ENCODE measurements at regions not wholly inside any gene's neighbourhood (a gene's known extent, or its start where the extent isn't known, plus 50 kb on each side); places are given as distances from the start of the nearest gene placed in this dataset.

- POLR2A ChIA-PET = no interaction called here
- H3K27me3 Mint-ChIP-seq = no peaks in the 10 kb centered on the region
- H3K36me3 Mint-ChIP-seq (ENCODE audit: low read depth) = no peaks in the 10 kb centered on the region
- no peak overlapping the region for H3K4me3 Mint-ChIP-seq
- no peak overlapping the region for H3K27ac Mint-ChIP-seq
- CTCF ChIA-PET = no interaction called here
- no peaks in the 10 kb centered on the region for H3K4me1 Mint-ChIP-seq
- no peak for DNase-seq
- H3K9me3 Mint-ChIP-seq = no peaks in the 10 kb centered on the region
Measured at GRCh38 chr10:90174531-90174930, 473.1 kb downstream of the KIF20B start.

DNA sequence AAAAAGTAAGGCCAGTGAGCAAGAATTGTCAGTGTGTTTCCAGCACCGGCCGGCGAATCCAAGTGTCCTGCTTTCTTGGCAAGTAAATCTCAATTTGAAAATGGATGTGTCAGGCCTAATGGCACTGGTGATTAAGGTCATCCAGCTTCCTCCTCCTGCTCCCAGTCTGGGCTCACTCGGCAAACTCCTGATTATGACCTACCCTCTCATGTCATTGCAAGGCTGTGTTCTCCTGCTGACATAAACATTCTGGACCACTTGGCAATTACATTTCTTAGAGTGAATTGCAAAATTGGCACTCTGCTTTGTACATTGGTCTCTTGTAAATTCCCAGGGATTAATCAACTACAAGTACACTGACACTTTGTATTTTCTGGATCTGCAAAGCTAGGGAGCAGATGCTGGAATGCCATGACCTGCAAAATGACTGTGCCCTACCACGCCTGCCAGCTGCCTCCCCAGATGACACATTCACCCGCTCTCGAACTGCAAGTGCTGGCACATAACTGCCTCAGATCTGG, 473.8 kb downstream of the KIF20B start:
- no peak overlapping the region for H3K4me3 Mint-ChIP-seq
- CTCF ChIA-PET = no interaction called here

DNA sequence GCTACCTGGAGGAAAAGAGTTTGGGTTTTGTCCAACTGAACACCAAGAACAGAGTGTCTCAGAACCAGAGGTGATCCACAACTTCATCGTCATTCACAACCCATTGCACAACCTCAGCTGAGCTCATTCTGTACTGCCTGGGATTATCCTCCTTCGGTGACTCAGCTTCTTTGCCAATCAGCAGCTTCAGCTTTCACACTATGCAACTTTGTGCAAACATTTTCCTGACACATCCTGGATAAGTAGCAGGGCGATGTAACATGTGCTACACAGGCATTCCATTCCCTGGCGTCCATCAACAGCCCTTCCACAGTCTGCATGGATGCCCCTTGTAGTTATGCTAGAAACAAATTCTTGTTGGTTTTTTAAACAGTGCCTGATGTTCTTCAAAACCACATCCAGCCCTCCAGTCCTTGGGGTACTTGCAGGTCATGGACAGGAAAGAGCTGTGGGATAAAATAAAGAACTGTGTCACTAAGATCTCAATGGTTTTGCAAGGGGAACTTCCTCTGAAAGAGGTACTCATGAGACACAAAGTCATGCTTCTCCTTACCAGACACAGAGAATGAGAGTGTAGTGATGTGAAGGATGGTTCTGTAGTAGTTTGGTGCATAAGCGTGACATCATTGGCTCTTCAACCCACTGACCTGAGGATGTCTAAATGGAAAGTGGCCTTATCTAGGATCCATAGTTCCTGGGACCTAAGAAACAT, 478.5 kb downstream of the KIF20B start:
- Mint-ChIP-seq H3K36me3 (ENCODE audit: low read depth) (no peaks in the 10 kb centered on the region), H3K27me3 (no peaks in the 10 kb centered on the region), H3K4me1 (no peaks in the 10 kb centered on the region), H3K9me3 (peaks cover 3% of the 10 kb centered on the region), H3K27ac (no peak overlapping the region), H3K4me3 (no peak overlapping the region)
- ChIA-PET POLR2A (no interaction called here), CTCF (no interaction called here)
- no peak for DNase-seq

More for the DNA sequence above, 473.8 kb downstream of the KIF20B start:
- Mint-ChIP-seq H3K27me3 (no peaks in the 10 kb centered on the region), H3K27ac (no peak overlapping the region), H3K36me3 (ENCODE audit: low read depth) (no peaks in the 10 kb centered on the region), H3K9me3 (no peaks in the 10 kb centered on the region), H3K4me1 (no peaks in the 10 kb centered on the region)
- DNase-seq = no peak
- POLR2A ChIA-PET = no interaction called here

DNA sequence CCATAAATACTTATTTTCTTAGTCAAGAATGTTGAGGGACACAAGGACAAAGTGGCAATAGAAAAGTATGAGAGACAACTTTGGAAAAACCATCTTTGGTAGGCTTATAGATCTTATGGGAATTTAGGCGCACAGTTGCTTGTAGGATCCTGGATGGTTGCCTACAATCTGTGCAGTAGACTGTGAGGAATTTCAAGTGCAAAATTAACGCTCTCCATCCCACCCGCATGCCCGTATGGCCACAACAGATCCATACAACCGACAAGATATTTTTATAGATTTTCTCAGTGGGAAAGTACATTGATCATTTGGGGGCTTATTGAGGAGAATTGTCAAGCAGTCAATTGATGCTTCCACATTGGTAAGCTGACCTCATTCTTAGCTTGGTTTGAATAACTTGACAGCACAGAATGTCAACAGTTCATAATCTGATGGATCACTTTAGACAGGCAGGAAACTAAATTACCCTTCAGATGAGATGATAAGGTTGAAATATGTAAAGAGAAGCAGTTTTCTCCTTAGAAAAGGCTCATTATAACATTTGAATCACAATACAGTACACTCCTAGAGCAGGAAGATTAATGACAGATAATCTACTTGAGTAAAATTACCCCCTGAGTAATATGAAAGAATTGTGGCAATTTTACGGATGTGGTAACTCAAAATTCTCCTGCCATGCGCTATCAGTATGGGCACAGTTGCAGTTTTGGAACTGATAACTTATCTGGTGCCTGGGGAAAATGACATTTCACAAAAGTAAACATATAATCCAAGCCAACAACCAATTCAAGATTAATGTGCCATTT, 479.7 kb downstream of the KIF20B start:
- POLR2A ChIA-PET = no interaction called here
- H3K4me3 Mint-ChIP-seq = no peak overlapping the region
- H3K9me3 Mint-ChIP-seq = peaks cover 3% of the 10 kb centered on the region
- H3K36me3 Mint-ChIP-seq (ENCODE audit: low read depth) = no peaks in the 10 kb centered on the region
- H3K27ac Mint-ChIP-seq = no peak overlapping the region
- H3K27me3 Mint-ChIP-seq = no peaks in the 10 kb centered on the region
- no peaks in the 10 kb centered on the region for H3K4me1 Mint-ChIP-seq
- DNase-seq = no peak
- CTCF ChIA-PET = no interaction called here

DNA sequence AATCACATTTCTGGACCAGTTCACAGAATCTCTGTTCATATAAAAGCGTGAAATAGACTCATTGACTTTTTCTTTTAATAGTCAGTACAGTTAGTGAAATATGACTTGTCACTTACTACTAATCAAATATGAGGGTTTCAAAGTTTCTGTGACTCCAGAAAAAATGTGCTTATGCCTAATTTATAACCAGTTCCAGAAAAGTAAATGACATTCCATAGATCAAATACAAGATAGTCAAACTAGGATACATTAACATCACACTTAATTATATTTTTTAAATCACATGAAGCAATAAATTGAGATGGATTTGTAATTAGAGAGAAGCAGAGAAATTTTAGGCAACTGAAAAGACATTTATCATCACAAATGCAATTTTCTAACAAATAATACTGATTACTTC, 491.4 kb downstream of the KIF20B start:
- ChIA-PET CTCF (no interaction called here), POLR2A (no interaction called here)
- H3K27ac Mint-ChIP-seq = no peak overlapping the region
- no peaks in the 10 kb centered on the region for H3K4me1 Mint-ChIP-seq
- no peak overlapping the region for H3K4me3 Mint-ChIP-seq
- H3K36me3 Mint-ChIP-seq (ENCODE audit: low read depth) = no peaks in the 10 kb centered on the region
- no peak for DNase-seq
- no peaks in the 10 kb centered on the region for H3K27me3 Mint-ChIP-seq
- no peaks in the 10 kb centered on the region for H3K9me3 Mint-ChIP-seq

- Mint-ChIP-seq H3K27me3 (no peaks in the 10 kb centered on the region), H3K36me3 (ENCODE audit: low read depth) (no peaks in the 10 kb centered on the region), H3K27ac (no peak overlapping the region), H3K9me3 (no peaks in the 10 kb centered on the region), H3K4me1 (no peaks in the 10 kb centered on the region), H3K4me3 (no peak overlapping the region)
- ChIA-PET POLR2A (no interaction called here), CTCF (no interaction called here)
- no peak for DNase-seq
Measured at GRCh38 chr10:90193240-90193985, 492.0 kb downstream of the KIF20B start.

- Mint-ChIP-seq H3K9me3 (no peaks in the 10 kb centered on the region), H3K27me3 (no peaks in the 10 kb centered on the region), H3K27ac (no peak overlapping the region), H3K4me3 (no peak overlapping the region), H3K36me3 (ENCODE audit: low read depth) (no peaks in the 10 kb centered on the region), H3K4me1 (no peaks in the 10 kb centered on the region)
- ChIA-PET CTCF (no interaction called here), POLR2A (no interaction called here)
- no peak for DNase-seq
Measured at GRCh38 chr10:90195288-90195840, 494.0 kb downstream of the KIF20B start.

GRCh38 chr10:90197766-90198165, 496.4 kb downstream of the KIF20B start:
- no peaks in the 10 kb centered on the region for H3K27me3 Mint-ChIP-seq
- no peaks in the 10 kb centered on the region for H3K36me3 Mint-ChIP-seq (ENCODE audit: low read depth)
- H3K9me3 Mint-ChIP-seq = no peaks in the 10 kb centered on the region
- H3K4me3 Mint-ChIP-seq = no peak overlapping the region
- no peaks in the 10 kb centered on the region for H3K4me1 Mint-ChIP-seq
- no peak overlapping the region for H3K27ac Mint-ChIP-seq
- CTCF ChIA-PET = no interaction called here
- DNase-seq = no peak
- POLR2A ChIA-PET = no interaction called here

DNA sequence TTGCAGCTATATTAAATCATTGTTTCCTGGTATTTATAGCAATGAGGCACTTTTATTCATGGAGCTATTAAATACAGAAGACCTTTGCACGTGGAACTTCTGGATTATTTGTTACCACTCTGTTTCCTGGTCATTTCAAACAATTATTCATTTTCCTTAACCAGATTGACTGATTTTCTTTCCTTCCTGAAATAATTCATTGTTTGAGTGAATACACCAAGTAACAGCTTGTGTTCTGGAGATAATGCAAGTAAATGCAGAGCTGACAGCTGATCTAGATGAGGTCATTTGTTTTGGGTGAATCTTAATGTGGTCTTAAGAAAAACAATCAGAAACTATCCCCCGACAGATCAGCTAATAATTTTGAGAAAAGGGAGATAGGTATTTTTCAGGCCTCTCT, 497.7 kb downstream of the KIF20B start:
- no peaks in the 10 kb centered on the region for H3K9me3 Mint-ChIP-seq
- no peak overlapping the region for H3K27ac Mint-ChIP-seq
- ChIA-PET CTCF (no interaction called here), POLR2A (no interaction called here)
- no peaks in the 10 kb centered on the region for H3K4me1 Mint-ChIP-seq
- H3K4me3 Mint-ChIP-seq = no peak overlapping the region
- H3K36me3 Mint-ChIP-seq (ENCODE audit: low read depth) = no peaks in the 10 kb centered on the region
- DNase-seq = no peak
- H3K27me3 Mint-ChIP-seq = no peaks in the 10 kb centered on the region

DNA sequence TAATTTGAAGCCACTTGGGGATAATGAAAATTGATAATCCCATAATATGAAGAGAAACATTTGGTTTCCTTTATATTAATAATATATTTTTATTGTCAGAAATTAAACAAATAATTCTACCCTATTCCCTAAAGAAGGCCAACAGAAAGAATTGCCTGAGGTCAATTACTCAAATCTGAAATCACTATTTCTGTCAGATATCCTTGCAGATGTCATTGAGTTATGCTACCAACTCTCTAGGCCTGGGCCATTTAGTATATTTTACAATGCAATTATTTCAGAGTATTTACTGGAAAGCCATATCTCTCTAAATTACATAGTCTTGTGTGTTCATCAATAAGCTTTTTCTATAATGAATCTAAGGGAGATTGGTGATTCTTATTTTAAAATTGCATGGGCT, 498.1 kb downstream of the KIF20B start:
- H3K4me3 Mint-ChIP-seq = no peak overlapping the region
- ChIA-PET CTCF (no interaction called here), POLR2A (no interaction called here)
- H3K36me3 Mint-ChIP-seq (ENCODE audit: low read depth) = no peaks in the 10 kb centered on the region
- H3K27me3 Mint-ChIP-seq = no peaks in the 10 kb centered on the region
- no peak overlapping the region for H3K27ac Mint-ChIP-seq
- no peak for DNase-seq
- no peaks in the 10 kb centered on the region for H3K4me1 Mint-ChIP-seq
- H3K9me3 Mint-ChIP-seq = no peaks in the 10 kb centered on the region

- Mint-ChIP-seq H3K36me3 (ENCODE audit: low read depth) (no peaks in the 10 kb centered on the region), H3K4me3 (no peak overlapping the region), H3K27ac (no peak overlapping the region), H3K9me3 (no peaks in the 10 kb centered on the region), H3K4me1 (no peaks in the 10 kb centered on the region), H3K27me3 (no peaks in the 10 kb centered on the region)
- no peak for DNase-seq
- POLR2A ChIA-PET = no interaction called here
- CTCF ChIA-PET = no interaction called here
Measured at GRCh38 chr10:90204131-90204955, 503.0 kb downstream of the KIF20B start.

- Mint-ChIP-seq H3K36me3 (ENCODE audit: low read depth) (no peaks in the 10 kb centered on the region), H3K27me3 (no peaks in the 10 kb centered on the region), H3K4me3 (no peak overlapping the region), H3K27ac (no peak overlapping the region), H3K9me3 (no peaks in the 10 kb centered on the region), H3K4me1 (no peaks in the 10 kb centered on the region)
- DNase-seq = no peak
- ChIA-PET POLR2A (no interaction called here), CTCF (no interaction called here)
Measured at GRCh38 chr10:90204956-90205314, 503.5 kb downstream of the KIF20B start.

GRCh38 chr10:90205340-90205739, 503.9 kb downstream of the KIF20B start:
- H3K27ac Mint-ChIP-seq = no peak overlapping the region
- DNase-seq = no peak
- no peaks in the 10 kb centered on the region for H3K4me1 Mint-ChIP-seq
- no peaks in the 10 kb centered on the region for H3K36me3 Mint-ChIP-seq (ENCODE audit: low read depth)
- POLR2A ChIA-PET = no interaction called here
- CTCF ChIA-PET = no interaction called here
- H3K9me3 Mint-ChIP-seq = no peaks in the 10 kb centered on the region
- H3K27me3 Mint-ChIP-seq = no peaks in the 10 kb centered on the region
- no peak overlapping the region for H3K4me3 Mint-ChIP-seq
